ENCODE measurements at regions not wholly inside any gene's neighbourhood (a gene's known extent, or its start where the extent isn't known, plus 50 kb on each side); places are given as distances from the start of the nearest gene placed in this dataset.

DNA sequence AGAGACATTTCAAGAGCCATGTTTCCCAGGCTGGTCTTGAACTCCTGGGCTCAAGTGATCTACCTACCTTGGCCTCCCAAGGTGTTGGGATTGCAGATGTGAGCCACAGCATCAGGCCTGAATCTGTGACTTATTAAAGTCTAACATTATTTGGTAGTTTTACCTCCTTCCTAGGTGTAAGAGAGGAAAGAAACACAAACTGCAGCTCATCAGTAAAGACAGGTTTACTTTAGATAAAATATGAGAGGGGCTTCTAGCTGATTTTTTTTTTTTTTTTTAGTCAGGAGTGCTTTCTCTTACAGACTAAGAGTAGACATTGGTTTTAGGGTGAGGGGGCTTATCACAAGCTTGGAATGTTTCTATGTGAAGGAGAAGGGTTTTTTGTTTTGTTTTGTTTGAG, 63.9 kb upstream of the RNU6-1 start:
- TF ChIP-seq, protein P1, sequence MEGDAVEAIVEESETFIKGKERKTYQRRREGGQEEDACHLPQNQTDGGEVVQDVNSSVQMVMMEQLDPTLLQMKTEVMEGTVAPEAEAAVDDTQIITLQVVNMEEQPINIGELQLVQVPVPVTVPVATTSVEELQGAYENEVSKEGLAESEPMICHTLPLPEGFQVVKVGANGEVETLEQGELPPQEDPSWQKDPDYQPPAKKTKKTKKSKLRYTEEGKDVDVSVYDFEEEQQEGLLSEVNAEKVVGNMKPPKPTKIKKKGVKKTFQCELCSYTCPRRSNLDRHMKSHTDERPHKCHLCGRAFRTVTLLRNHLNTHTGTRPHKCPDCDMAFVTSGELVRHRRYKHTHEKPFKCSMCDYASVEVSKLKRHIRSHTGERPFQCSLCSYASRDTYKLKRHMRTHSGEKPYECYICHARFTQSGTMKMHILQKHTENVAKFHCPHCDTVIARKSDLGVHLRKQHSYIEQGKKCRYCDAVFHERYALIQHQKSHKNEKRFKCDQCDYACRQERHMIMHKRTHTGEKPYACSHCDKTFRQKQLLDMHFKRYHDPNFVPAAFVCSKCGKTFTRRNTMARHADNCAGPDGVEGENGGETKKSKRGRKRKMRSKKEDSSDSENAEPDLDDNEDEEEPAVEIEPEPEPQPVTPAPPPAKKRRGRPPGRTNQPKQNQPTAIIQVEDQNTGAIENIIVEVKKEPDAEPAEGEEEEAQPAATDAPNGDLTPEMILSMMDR (IDR thresholded peaks at IDR 0.05) = no peak
- no peak for TF ChIP-seq POLR2A (IDR thresholded peaks at IDR 0.05)
